ENCODE measurements at regions not wholly inside any gene's neighbourhood (a gene's known extent, or its start where the extent isn't known, plus 50 kb on each side); places are given as distances from the start of the nearest gene placed in this dataset.

DNA sequence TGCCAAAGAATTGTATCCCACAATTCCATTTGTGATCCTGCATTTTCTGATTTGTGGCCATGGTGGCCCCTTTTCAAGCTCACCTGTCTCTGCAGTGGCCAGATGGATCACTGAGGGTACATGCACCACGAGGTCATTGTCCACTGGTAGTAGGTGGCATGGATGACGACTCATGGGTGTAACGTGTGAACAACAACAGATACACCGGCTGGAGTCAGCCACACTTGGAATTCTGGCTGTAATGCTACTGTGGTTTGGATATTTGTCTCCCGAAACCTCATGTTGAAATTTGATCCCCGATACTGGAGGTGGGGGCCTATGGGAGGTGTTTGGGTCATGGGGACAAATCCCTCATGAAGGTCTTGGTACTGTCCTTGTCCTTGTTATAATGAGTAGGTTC, 102.2 kb upstream of the TAF1B start:
- no peak overlapping the region for H2AFZ ChIP-seq (ENCODE audit: low read depth, low read length)
- H3K18ac ChIP-seq (ENCODE audit: low read depth in 1 of 2, low read length in 2 of 2), result no peak overlapping the region
- H4K8ac ChIP-seq (ENCODE audit: low read length), result no peak overlapping the region
- peaks cover 0 to 16% of the 10 kb centered on the region in 2 experiments for H3K27me3 ChIP-seq (ENCODE audit: control insufficient read depth in 1 of 2, insufficient read depth in 1 of 2, low read length in 2 of 2)
- peaks cover 10% of the 10 kb centered on the region for H3K4me1 ChIP-seq (ENCODE audit: control insufficient read depth, insufficient read depth, low read depth, low read length)
- H3K79me1 ChIP-seq (replicated peaks; ENCODE audit: low read length, poor library complexity, severe bottlenecking), result no peaks in the 10 kb centered on the region
- peaks cover 4% of the 10 kb centered on the region for H3K9me3 ChIP-seq (ENCODE audit: control insufficient read depth, low read length)
- no peak overlapping the region for H4K91ac ChIP-seq (ENCODE audit: low read length)
- no peak overlapping the region for H3K4me2 ChIP-seq (ENCODE audit: low read length, poor library complexity, severe bottlenecking)
- no peak overlapping the region for H3K27ac ChIP-seq (ENCODE audit: low read length, poor library complexity, severe bottlenecking)
- no peaks in the 10 kb centered on the region for H3K36me3 ChIP-seq (ENCODE audit: control insufficient read depth in 1 of 2, insufficient read depth in 2 of 2, low read depth in 1 of 2, low read length in 2 of 2)
- H2BK5ac ChIP-seq (ENCODE audit: low read depth, low read length, poor library complexity, severe bottlenecking), result no peak overlapping the region
- H3K4ac ChIP-seq (ENCODE audit: low read depth in 1 of 2, low read length in 2 of 2), result no peak overlapping the region
- no peak overlapping the region for H2BK12ac ChIP-seq (ENCODE audit: low read length in 2 of 2)
- H2BK120ac ChIP-seq (ENCODE audit: low read depth, low read length), result no peak overlapping the region
- H2AK5ac ChIP-seq (ENCODE audit: low read length, severe bottlenecking), result no peak overlapping the region
- no peak overlapping the region for H3K9ac ChIP-seq (ENCODE audit: low read length)
- no peak overlapping the region for H3K23ac ChIP-seq (ENCODE audit: low read length in 2 of 2)
- no peak for DNase-seq
- H2BK15ac ChIP-seq (ENCODE audit: low read depth, poor library complexity, severe bottlenecking), result no peak overlapping the region
- no peak overlapping the region for H3K4me3 ChIP-seq (ENCODE audit: insufficient read depth in 1 of 2, low read depth in 1 of 2, low read length in 2 of 2)
- WGBS, result 79% methylated on average over 6 of the region's 6 CpGs
- no peak overlapping the region for H3K14ac ChIP-seq (ENCODE audit: low read length in 2 of 2)

DNA sequence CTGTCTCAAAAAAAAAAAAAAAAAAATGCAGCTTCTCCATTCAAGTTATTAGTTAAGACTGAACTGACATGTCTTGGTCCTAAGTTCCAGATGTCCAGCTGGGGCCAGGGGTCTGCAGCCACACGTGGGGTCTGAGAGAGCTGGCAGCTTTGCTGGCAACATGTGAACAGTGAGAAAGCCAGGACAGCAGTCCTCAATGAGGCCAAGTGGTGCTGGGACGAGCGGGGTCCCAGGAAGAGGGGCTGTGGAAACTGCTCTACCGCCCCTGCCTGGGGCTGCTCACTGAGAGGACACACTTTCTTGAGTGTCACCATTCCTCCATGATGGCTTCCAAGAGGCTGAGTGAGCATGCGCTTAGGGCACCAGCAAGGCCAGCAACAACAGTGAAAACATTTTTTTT, 100.7 kb upstream of the TAF1B start:
- Histone ChIP-seq H4K8ac (ENCODE audit: low read length) (no peak overlapping the region), H3K9me3 (ENCODE audit: control insufficient read depth, low read length) (no peaks in the 10 kb centered on the region), H3K4me2 (ENCODE audit: low read length, poor library complexity, severe bottlenecking) (no peak overlapping the region), H3K79me1 (replicated peaks; ENCODE audit: low read length, poor library complexity, severe bottlenecking) (no peaks in the 10 kb centered on the region), H3K27ac (ENCODE audit: low read length, poor library complexity, severe bottlenecking) (no peak overlapping the region), H3K27me3 (ENCODE audit: control insufficient read depth in 1 of 2, insufficient read depth in 1 of 2, low read length in 2 of 2) (peaks cover 0 to 16% of the 10 kb centered on the region in 2 experiments), H4K91ac (ENCODE audit: low read length) (no peak overlapping the region), H2AFZ (ENCODE audit: low read depth, low read length) (no peak overlapping the region), H3K14ac (ENCODE audit: low read length in 2 of 2) (no peak overlapping the region), H3K36me3 (ENCODE audit: control insufficient read depth in 1 of 2, insufficient read depth in 2 of 2, low read depth in 1 of 2, low read length in 2 of 2) (no peaks in the 10 kb centered on the region), H2BK15ac (ENCODE audit: low read depth, poor library complexity, severe bottlenecking) (no peak overlapping the region), H3K18ac (ENCODE audit: low read depth in 1 of 2, low read length in 2 of 2) (no peak overlapping the region), H3K4me3 (ENCODE audit: insufficient read depth in 1 of 2, low read depth in 1 of 2, low read length in 2 of 2) (no peak overlapping the region), H3K4me1 (ENCODE audit: control insufficient read depth, insufficient read depth, low read depth, low read length) (peaks cover 10% of the 10 kb centered on the region), H3K23ac (ENCODE audit: low read length in 2 of 2) (no peak overlapping the region), H2BK120ac (ENCODE audit: low read depth, low read length) (no peak overlapping the region), H3K4ac (ENCODE audit: low read depth in 1 of 2, low read length in 2 of 2) (no peak overlapping the region), H2AK5ac (ENCODE audit: low read length, severe bottlenecking) (no peak overlapping the region), H3K9ac (ENCODE audit: low read length) (no peak overlapping the region), H2BK12ac (ENCODE audit: low read length in 2 of 2) (no peak overlapping the region), H2BK5ac (ENCODE audit: low read depth, low read length, poor library complexity, severe bottlenecking) (no peak overlapping the region)
- WGBS, result 63% methylated on average over 5 of the region's 5 CpGs
- no peak for DNase-seq

GRCh38 chr2:9744256-9745004, 98.8 kb upstream of the TAF1B start:
- Histone ChIP-seq H3K79me1 (replicated peaks; ENCODE audit: low read length, poor library complexity, severe bottlenecking) (no peaks in the 10 kb centered on the region), H4K91ac (ENCODE audit: low read length) (no peak overlapping the region), H3K4me3 (ENCODE audit: insufficient read depth in 1 of 2, low read depth in 1 of 2, low read length in 2 of 2) (peak overlapping the region in 1 of 2 experiments; percentile 25), H2AFZ (ENCODE audit: low read depth, low read length) (no peak overlapping the region), H3K27me3 (ENCODE audit: control insufficient read depth in 1 of 2, insufficient read depth in 1 of 2, low read length in 2 of 2) (peaks cover 0 to 6% of the 10 kb centered on the region in 2 experiments), H2BK12ac (ENCODE audit: low read length in 2 of 2) (no peak overlapping the region), H2AK5ac (ENCODE audit: low read length, severe bottlenecking) (no peak overlapping the region), H3K36me3 (ENCODE audit: control insufficient read depth in 1 of 2, insufficient read depth in 2 of 2, low read depth in 1 of 2, low read length in 2 of 2) (no peaks in the 10 kb centered on the region), H2BK120ac (ENCODE audit: low read depth, low read length) (no peak overlapping the region), H3K23ac (ENCODE audit: low read length in 2 of 2) (no peak overlapping the region), H3K4ac (ENCODE audit: low read depth in 1 of 2, low read length in 2 of 2) (no peak overlapping the region), H3K4me2 (ENCODE audit: low read length, poor library complexity, severe bottlenecking) (no peak overlapping the region), H3K14ac (ENCODE audit: low read length in 2 of 2) (no peak overlapping the region), H3K18ac (ENCODE audit: low read depth in 1 of 2, low read length in 2 of 2) (no peak overlapping the region), H2BK15ac (ENCODE audit: low read depth, poor library complexity, severe bottlenecking) (no peak overlapping the region), H2BK5ac (ENCODE audit: low read depth, low read length, poor library complexity, severe bottlenecking) (no peak overlapping the region), H3K27ac (ENCODE audit: low read length, poor library complexity, severe bottlenecking) (no peak overlapping the region), H3K9me3 (ENCODE audit: control insufficient read depth, low read length) (no peaks in the 10 kb centered on the region), H3K9ac (ENCODE audit: low read length) (no peak overlapping the region), H3K4me1 (ENCODE audit: control insufficient read depth, insufficient read depth, low read depth, low read length) (peaks cover 10% of the 10 kb centered on the region), H4K8ac (ENCODE audit: low read length) (no peak overlapping the region)
- DNase-seq, result no peak
- 89% methylated on average over 12 of the region's 12 CpGs for WGBS

DNA sequence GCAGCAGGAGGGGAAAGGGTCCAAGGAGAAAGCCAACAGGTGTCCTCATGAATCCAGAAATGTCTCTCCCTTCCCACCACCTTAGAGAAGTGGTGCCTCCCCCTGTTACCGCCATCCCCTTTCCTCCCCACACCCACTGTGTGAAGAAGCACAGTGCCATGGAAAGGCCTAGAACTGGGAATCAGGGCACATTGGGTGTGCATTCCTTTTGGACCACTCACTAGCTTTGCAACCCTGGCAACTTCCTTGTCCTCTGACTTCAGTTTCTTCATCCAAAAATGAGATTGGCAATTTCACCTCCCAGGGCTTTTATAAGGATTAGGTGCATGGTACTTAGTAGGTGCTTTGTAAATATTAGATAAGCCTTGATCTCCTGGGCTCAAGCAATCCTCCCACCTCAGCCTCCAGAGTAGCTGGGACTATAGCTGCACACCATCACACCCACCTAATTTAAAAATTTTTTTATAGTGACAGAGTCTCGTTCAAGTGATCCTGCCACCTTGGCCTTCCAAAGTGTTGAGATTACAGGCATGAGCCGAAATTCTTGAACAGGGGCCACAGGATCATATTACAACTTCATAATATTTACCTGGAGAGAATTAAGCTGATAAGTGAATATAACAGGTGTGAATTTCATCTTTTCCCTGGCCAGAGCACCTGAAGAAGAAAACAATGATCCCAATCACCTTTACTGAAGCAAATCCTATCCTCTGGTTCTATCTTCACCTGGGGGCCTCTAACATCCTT, 97.9 kb upstream of the TAF1B start:
- no peak overlapping the region for H2BK5ac ChIP-seq (ENCODE audit: low read depth, low read length, poor library complexity, severe bottlenecking)
- no peak overlapping the region for H2BK12ac ChIP-seq (ENCODE audit: low read length in 2 of 2)
- no peak overlapping the region for H4K91ac ChIP-seq (ENCODE audit: low read length)
- no peak overlapping the region for H3K4me3 ChIP-seq (ENCODE audit: insufficient read depth in 1 of 2, low read depth in 1 of 2, low read length in 2 of 2)
- no peaks in the 10 kb centered on the region for H3K79me1 ChIP-seq (replicated peaks; ENCODE audit: low read length, poor library complexity, severe bottlenecking)
- peaks cover 0 to 6% of the 10 kb centered on the region in 2 experiments for H3K27me3 ChIP-seq (ENCODE audit: control insufficient read depth in 1 of 2, insufficient read depth in 1 of 2, low read length in 2 of 2)
- H3K23ac ChIP-seq (ENCODE audit: low read length in 2 of 2), result no peak overlapping the region
- no peak overlapping the region for H3K18ac ChIP-seq (ENCODE audit: low read depth in 1 of 2, low read length in 2 of 2)
- no peak overlapping the region for H3K27ac ChIP-seq (ENCODE audit: low read length, poor library complexity, severe bottlenecking)
- no peak for DNase-seq
- no peak overlapping the region for H3K14ac ChIP-seq (ENCODE audit: low read length in 2 of 2)
- H3K9ac ChIP-seq (ENCODE audit: low read length), result no peak overlapping the region
- no peak overlapping the region for H2BK120ac ChIP-seq (ENCODE audit: low read depth, low read length)
- no peaks in the 10 kb centered on the region for H3K9me3 ChIP-seq (ENCODE audit: control insufficient read depth, low read length)
- H3K4ac ChIP-seq (ENCODE audit: low read depth in 1 of 2, low read length in 2 of 2), result no peak overlapping the region
- H2AK5ac ChIP-seq (ENCODE audit: low read length, severe bottlenecking), result no peak overlapping the region
- H2BK15ac ChIP-seq (ENCODE audit: low read depth, poor library complexity, severe bottlenecking), result no peak overlapping the region
- no peak overlapping the region for H2AFZ ChIP-seq (ENCODE audit: low read depth, low read length)
- peaks cover 10% of the 10 kb centered on the region for H3K4me1 ChIP-seq (ENCODE audit: control insufficient read depth, insufficient read depth, low read depth, low read length)
- no peak overlapping the region for H3K4me2 ChIP-seq (ENCODE audit: low read length, poor library complexity, severe bottlenecking)
- no peaks in the 10 kb centered on the region for H3K36me3 ChIP-seq (ENCODE audit: control insufficient read depth in 1 of 2, insufficient read depth in 2 of 2, low read depth in 1 of 2, low read length in 2 of 2)
- 44% methylated on average over 2 of the region's 3 CpGs for WGBS
- no peak overlapping the region for H4K8ac ChIP-seq (ENCODE audit: low read length)
